Adrenal gland (tissue), 5 donors: ENCODE measurements at regions not wholly inside any gene's neighbourhood (a gene's known extent, or its start where the extent isn't known, plus 50 kb on each side); places are given as distances from the start of the nearest gene placed in this dataset.

Experiments used
- CTCF ChIP-seq, 6 experiments: fragments of 450-650 bp in 4 of 6; fragments of 200-600 bp in 2 of 6; sonication (generic) in 1 of 6; IDR thresholded peaks; 1 replicate in 5 of 6; 2 replicates in 1 of 6; pipeline versions ENCODE4 v1.5.1 to v1.8.0; 2016 to 2021; ENCODE audit warnings: antibody characterized with exemption in 6 of 6, mild to moderate bottlenecking in 2 of 6, moderate library complexity in 1 of 6
- POLR2A ChIP-seq, 2 donors: fragments of 450-650 bp; IDR thresholded peaks; one replicate each; pipeline ENCODE4 v1.6.1; 2017; ENCODE audit warnings: antibody characterized with exemption in 2 of 2, mild to moderate bottlenecking in 2 of 2, moderate library complexity in 1 of 2
- donor health status: DM: no; HTN: no; CAD: no.

- no peak for TF ChIP-seq CTCF (IDR thresholded peaks at IDR 0.05)
- no peak for TF ChIP-seq POLR2A (IDR thresholded peaks at IDR 0.05)
Measured at GRCh38 chr6:163813979-163814493, 399.5 kb downstream of the QKI start.
